GM23338 (cell line): ENCODE measurements at regions not wholly inside any gene's neighbourhood (a gene's known extent, or its start where the extent isn't known, plus 50 kb on each side); places are given as distances from the start of the nearest gene placed in this dataset.

Experiments
- ATAC-seq: fragments of 200-7000 bp; cut with Tn5 transposase; 3 replicates; pipeline ENCODE4 v1.9.1; 2020
- DNase-seq: peaks from one replicate; pipeline ENCODE4 v3.0.0-alpha.2; 2015; ENCODE audit warnings: low spot score
- H2AFZ ChIP-seq: fragments of 200-600 bp; sonication (generic); 2 replicates; pipeline ENCODE4 v1.8.0; 2016; ENCODE audit warnings: antibody characterized with exemption, mild to moderate bottlenecking, moderate library complexity
- H3F3A ChIP-seq: fragments of 200-600 bp; sonication (generic); replicated peaks from 2 replicates; pipeline ENCODE4 v1.8.0; 2017; ENCODE audit warnings: antibody characterized with exemption, mixed run types, low read depth
- H3K27ac ChIP-seq: fragments of 200-600 bp; sonication (generic); 2 replicates; pipeline ENCODE4 v1.6.1; 2016; ENCODE audit warnings: low read depth
- H3K27me3 ChIP-seq: fragments of 200-600 bp; sonication (generic); 2 replicates; pipeline ENCODE4 v1.8.0; 2016; ENCODE audit warnings: mild to moderate bottlenecking, mixed run types, moderate library complexity; ENCODE audit not compliant: insufficient read depth
- H3K36me3 ChIP-seq: fragments of 200-600 bp; sonication (generic); 2 replicates; pipeline ENCODE4 v1.8.0; 2016; ENCODE audit warnings: mild to moderate bottlenecking; ENCODE audit not compliant: insufficient read depth
- H3K4me1 ChIP-seq: fragments of 200-600 bp; sonication (generic); 2 replicates; pipeline ENCODE4 v1.8.0; 2016; ENCODE audit warnings: mild to moderate bottlenecking, moderate library complexity; ENCODE audit not compliant: insufficient read depth
- H3K4me2 ChIP-seq: fragments of 200-600 bp; sonication (generic); 2 replicates; pipeline ENCODE4 v1.7.1; 2017; ENCODE audit warnings: mixed run types
- H3K4me3 ChIP-seq: fragments of 200-600 bp; sonication (generic); 2 replicates; pipeline ENCODE4 v1.6.1; 2016; ENCODE audit warnings: mixed run types
- H3K79me2 ChIP-seq: fragments of 200-600 bp; sonication (generic); replicated peaks from 2 replicates; pipeline ENCODE4 v1.8.0; 2017; ENCODE audit warnings: mild to moderate bottlenecking; ENCODE audit not compliant: insufficient read depth
- H3K9me2 ChIP-seq: fragments of 200-600 bp; sonication (generic); 2 replicates; pipeline ENCODE4 v1.8.0; 2017; ENCODE audit not compliant: insufficient read depth
- H4K20me1 ChIP-seq: fragments of 200-600 bp; sonication (generic); replicated peaks from 2 replicates; pipeline ENCODE4 v1.8.0; 2017; ENCODE audit warnings: mild to moderate bottlenecking; ENCODE audit not compliant: insufficient read depth
- H3K27ac Mint-ChIP-seq: 2 replicates; pipeline ENCODE4 v1.8.0; 2020; ENCODE audit warnings: inconsistent platforms, mild to moderate bottlenecking, moderate library complexity, mixed read lengths
- H3K27me3 Mint-ChIP-seq: 3 replicates; pipeline ENCODE4 v1.8.0; 2022; ENCODE audit warnings: low read depth, mild to moderate bottlenecking, moderate library complexity, mixed read lengths, inconsistent platforms; ENCODE audit not compliant: insufficient read depth, poor library complexity
- H3K36me3 Mint-ChIP-seq: 3 replicates; pipeline ENCODE4 v1.8.0; 2021; ENCODE audit warnings: low read depth, mild to moderate bottlenecking, inconsistent platforms, moderate library complexity, mixed read lengths
- H3K4me1 Mint-ChIP-seq: 3 replicates; pipeline ENCODE4 v1.8.0; 2020; ENCODE audit warnings: mild to moderate bottlenecking, inconsistent platforms, mixed read lengths
- H3K4me3 Mint-ChIP-seq: 3 replicates; pipeline ENCODE4 v1.8.0; 2021; ENCODE audit warnings: moderate library complexity, mild to moderate bottlenecking, inconsistent platforms, mixed read lengths
- H3K9me3 Mint-ChIP-seq: 3 replicates; pipeline ENCODE4 v1.8.0; 2020; ENCODE audit warnings: moderate library complexity, mild to moderate bottlenecking, inconsistent platforms, mixed read lengths
- CTCF ChIP-seq, 2 experiments: fragments of 200-600 bp in 1 of 2; sonication (generic) in 1 of 2; conservative IDR thresholded peaks; 2 replicates each; pipeline versions ENCODE4 v1.5.1 to v1.6.1; 2016 to 2017; ENCODE audit warnings: antibody characterized with exemption in 2 of 2, low read depth in 2 of 2, mild to moderate bottlenecking in 2 of 2, moderate library complexity in 1 of 2
- EZH2 ChIP-seq: fragments of 200-600 bp; sonication (generic); IDR thresholded peaks from one replicate; pipeline ENCODE4 v1.8.0; 2017; ENCODE audit warnings: antibody characterized with exemption, mild to moderate bottlenecking, low read depth; ENCODE audit not compliant: unreplicated experiment
- JUNB ChIP-seq: IDR thresholded peaks from one replicate; pipeline ENCODE4 v1.6.1; 2016; ENCODE audit warnings: antibody characterized with exemption; ENCODE audit not compliant: unreplicated experiment
- NANOG ChIP-seq: IDR thresholded peaks from 2 replicates; pipeline ENCODE4 v1.6.1; 2016; ENCODE audit warnings: antibody characterized with exemption, borderline replicate concordance
- POLR2AphosphoS5 ChIP-seq: IDR thresholded peaks from 2 replicates; pipeline ENCODE4 v1.6.1; 2016; ENCODE audit warnings: antibody characterized with exemption, low read depth
- STAT1 ChIP-seq: IDR thresholded peaks from one replicate; pipeline ENCODE4 v1.6.1; 2016; ENCODE audit warnings: antibody characterized with exemption; ENCODE audit not compliant: unreplicated experiment
- ZNF114 ChIP-seq: fragments of 250-450 bp; sonication (Bioruptor Pico); IDR thresholded peaks from 2 replicates; pipeline ENCODE4 v1.5.0; 2020; ENCODE audit warnings: mild to moderate bottlenecking, moderate library complexity
- ZNF331 ChIP-seq: fragments of 250-450 bp; sonication (Bioruptor Pico); IDR thresholded peaks from 2 replicates; pipeline ENCODE4 v1.5.0; 2020; ENCODE audit warnings: low read depth, mild to moderate bottlenecking, moderate library complexity
- ZNF462 ChIP-seq: fragments of 250-450 bp; sonication (Bioruptor Pico); IDR thresholded peaks from 2 replicates; pipeline ENCODE4 v1.5.0; 2020; ENCODE audit warnings: mild to moderate bottlenecking, moderate library complexity

DNA sequence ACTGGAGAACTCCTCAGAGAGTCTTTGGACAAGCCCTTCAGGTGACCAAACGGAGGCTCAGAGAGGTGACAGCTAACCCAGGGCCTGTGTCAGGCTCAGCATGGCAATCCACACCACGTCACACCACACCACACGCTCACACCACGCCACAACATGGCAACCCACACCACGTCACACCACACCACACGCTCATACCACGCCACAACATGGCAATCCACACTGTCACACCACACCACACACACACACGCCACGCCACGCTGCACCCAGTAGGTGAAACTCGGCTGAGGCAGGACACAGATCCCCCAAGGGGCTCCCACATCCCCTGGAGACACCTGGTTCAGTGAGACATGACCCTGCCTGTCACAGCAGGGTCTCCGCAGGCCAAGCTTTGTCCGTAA is 107.3 kb downstream of the PDGFA start:
- H3K27ac Mint-ChIP-seq = no peak overlapping the region
- no peak for ATAC-seq
- no peak overlapping the region for H3K4me3 Mint-ChIP-seq

More for the DNA sequence above, 107.3 kb downstream of the PDGFA start:
- Mint-ChIP-seq H3K4me1 (no peaks in the 10 kb centered on the region; the same call in 2 of the 3 replicates), H3K9me3 (peaks cover 1% of the 10 kb centered on the region; the same call in 1 of the 3 replicates), H3K27me3 (peaks cover 13% of the 10 kb centered on the region), H3K36me3 (0 out of 3 replicates have a peak, but pooled peaks cover 1% of the 10 kb centered on the region)
- no peaks in the 10 kb centered on the region for H3F3A ChIP-seq
- no peaks in the 10 kb centered on the region for H4K20me1 ChIP-seq
- H3K4me1 ChIP-seq = no peaks in the 10 kb centered on the region
- H3K36me3 ChIP-seq = no peaks in the 10 kb centered on the region
- H2AFZ ChIP-seq = no peak overlapping the region
- no peak overlapping the region for H3K4me3 ChIP-seq
- no peaks in the 10 kb centered on the region for H3K79me2 ChIP-seq
- H3K27ac ChIP-seq = no peak overlapping the region
- TF ChIP-seq CTCF (conservative IDR thresholded peaks at IDR 0.05; ENCODE audit: low read depth in 2 of 2) = no peak
- no peak for TF ChIP-seq ZNF462 (CRISPR knock-in tag)
- TF ChIP-seq STAT1 = no peak
- no peak for TF ChIP-seq JUNB
- TF ChIP-seq ZNF114 (CRISPR knock-in tag) = no peak
- no peak for TF ChIP-seq NANOG
- TF ChIP-seq ZNF331 = no peak
- no peak for TF ChIP-seq POLR2AphosphoS5
- TF ChIP-seq EZH2 = no peak
- DNase-seq = no peak
- no peaks in the 10 kb centered on the region for H3K27me3 ChIP-seq
- no peak overlapping the region for H3K4me2 ChIP-seq
- H3K9me2 ChIP-seq = no peaks in the 10 kb centered on the region
